Keratinocyte (primary cell): ENCODE measurements at regions not wholly inside any gene's neighbourhood (a gene's known extent, or its start where the extent isn't known, plus 50 kb on each side); places are given as distances from the start of the nearest gene placed in this dataset.

ENCODE experiments used
- CTCF ChIP-seq, 3 experiments: IDR thresholded peaks in 1 of 3; conservative IDR thresholded peaks in 1 of 3; optimal IDR thresholded peaks in 1 of 3; 2 replicates in 2 of 3; 3 replicates in 1 of 3; pipeline versions ENCODE3 to v1.5.1; 2011; ENCODE audit warnings: low read length in 3 of 3, mild to moderate bottlenecking in 3 of 3, moderate library complexity in 2 of 3, control low read depth in 1 of 3, inconsistent platforms in 1 of 3; ENCODE audit not compliant: insufficient read depth in 2 of 3; ENCODE audit errors: extremely low read depth in 1 of 3
- EZH2 ChIP-seq: IDR thresholded peaks from one replicate; pipeline ENCODE4 v1.6.1; 2012; ENCODE audit warnings: inconsistent platforms, mild to moderate bottlenecking, low read length, moderate library complexity

DNA sequence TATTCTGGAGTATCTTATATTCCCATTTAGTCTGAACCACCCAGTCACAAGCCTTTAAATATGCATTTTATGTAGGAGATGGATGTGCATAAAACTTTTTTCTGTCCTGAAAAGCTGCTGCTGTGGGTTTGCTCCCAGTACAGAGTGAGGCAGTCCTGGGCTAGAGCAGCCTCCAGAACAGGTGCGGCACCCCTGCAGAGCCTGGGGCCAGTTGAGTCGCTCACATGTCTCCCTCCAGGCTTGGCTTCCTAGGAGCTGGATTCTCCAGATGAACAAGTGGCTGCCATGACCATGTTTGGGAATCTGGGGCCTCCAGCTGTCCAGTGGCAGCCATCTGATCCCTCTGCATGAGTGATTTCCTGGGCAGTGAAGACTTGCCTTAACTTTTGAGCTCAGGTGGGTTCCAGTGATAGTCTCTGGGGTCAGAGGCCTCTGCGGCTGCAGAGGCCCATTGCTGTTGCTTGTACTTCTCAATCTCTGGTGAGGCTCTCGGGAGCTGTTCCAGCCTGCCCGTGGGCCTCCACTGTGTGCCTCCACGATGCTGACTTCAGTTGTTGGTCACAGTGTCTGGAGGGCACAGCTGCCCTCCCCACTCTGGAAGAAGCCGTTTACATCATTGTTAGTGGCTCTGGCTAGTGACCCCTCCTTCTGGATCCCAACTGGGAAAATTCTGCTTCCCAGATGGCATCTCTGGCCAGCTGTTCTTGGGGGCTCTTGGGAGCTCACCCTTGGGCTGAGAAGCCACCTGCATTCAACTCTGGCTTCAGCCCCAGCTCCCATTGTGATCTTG is 120.4 kb downstream of the EMX2 start:
- TF ChIP-seq CTCF (optimal IDR thresholded peaks at IDR 0.05 in 1 of 3, IDR thresholded peaks at IDR 0.05 in 1 of 3, conservative IDR thresholded peaks at IDR 0.05 in 1 of 3; ENCODE audit: extremely low read depth in 1 of 3, insufficient read depth in 2 of 3, low read length in 3 of 3) (no peak), EZH2 (no peak)
